Prostate gland (tissue), 2 donors: ENCODE measurements at regions not wholly inside any gene's neighbourhood (a gene's known extent, or its start where the extent isn't known, plus 50 kb on each side); places are given as distances from the start of the nearest gene placed in this dataset.

Source experiments
- POLR2A ChIP-seq: fragments of 450-650 bp; IDR thresholded peaks from one replicate; pipeline ENCODE4 v1.6.1; 2016; ENCODE audit warnings: antibody characterized with exemption, mild to moderate bottlenecking
- TF ChIP-seq, protein P1 (sequence below), 4 experiments: fragments of 200-600 bp in 2 of 4; fragments of 450-650 bp in 2 of 4; sonication (generic) in 2 of 4; IDR thresholded peaks; 1 replicate in 3 of 4; 2 replicates in 1 of 4; pipeline ENCODE4 v1.5.1; 2016 to 2019; ENCODE audit warnings: antibody characterized with exemption in 4 of 4, mild to moderate bottlenecking in 2 of 4, moderate library complexity in 2 of 4

DNA sequence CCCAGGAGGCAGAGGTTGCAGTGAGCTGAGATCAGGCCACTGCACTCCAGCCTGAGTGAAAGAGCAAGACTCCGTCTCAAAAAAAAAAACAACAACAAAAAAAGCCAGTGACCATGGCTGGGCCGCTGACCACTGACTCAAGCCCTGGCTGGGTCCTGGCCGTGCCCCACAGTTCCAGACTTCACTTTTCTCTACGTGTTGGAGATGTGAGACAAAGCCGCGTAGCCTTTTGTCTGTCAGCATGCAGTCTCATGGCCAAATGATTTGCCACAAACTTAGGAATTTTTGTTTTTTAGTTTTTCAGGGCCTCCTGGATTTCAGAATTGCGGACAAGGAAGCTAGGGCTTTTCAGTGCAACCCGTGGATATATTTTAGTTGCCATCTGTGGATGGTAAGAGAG, 89.3 kb upstream of the CIBAR2 start:
- no peak for TF ChIP-seq POLR2A
- TF ChIP-seq, protein P1, sequence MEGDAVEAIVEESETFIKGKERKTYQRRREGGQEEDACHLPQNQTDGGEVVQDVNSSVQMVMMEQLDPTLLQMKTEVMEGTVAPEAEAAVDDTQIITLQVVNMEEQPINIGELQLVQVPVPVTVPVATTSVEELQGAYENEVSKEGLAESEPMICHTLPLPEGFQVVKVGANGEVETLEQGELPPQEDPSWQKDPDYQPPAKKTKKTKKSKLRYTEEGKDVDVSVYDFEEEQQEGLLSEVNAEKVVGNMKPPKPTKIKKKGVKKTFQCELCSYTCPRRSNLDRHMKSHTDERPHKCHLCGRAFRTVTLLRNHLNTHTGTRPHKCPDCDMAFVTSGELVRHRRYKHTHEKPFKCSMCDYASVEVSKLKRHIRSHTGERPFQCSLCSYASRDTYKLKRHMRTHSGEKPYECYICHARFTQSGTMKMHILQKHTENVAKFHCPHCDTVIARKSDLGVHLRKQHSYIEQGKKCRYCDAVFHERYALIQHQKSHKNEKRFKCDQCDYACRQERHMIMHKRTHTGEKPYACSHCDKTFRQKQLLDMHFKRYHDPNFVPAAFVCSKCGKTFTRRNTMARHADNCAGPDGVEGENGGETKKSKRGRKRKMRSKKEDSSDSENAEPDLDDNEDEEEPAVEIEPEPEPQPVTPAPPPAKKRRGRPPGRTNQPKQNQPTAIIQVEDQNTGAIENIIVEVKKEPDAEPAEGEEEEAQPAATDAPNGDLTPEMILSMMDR (IDR thresholded peaks at IDR 0.05), result no peak
